K562 (cell line): ENCODE measurements at regions not wholly inside any gene's neighbourhood (a gene's known extent, or its start where the extent isn't known, plus 50 kb on each side); places are given as distances from the start of the nearest gene placed in this dataset.

Experiments used
- ATAC-seq: fragments of 200-7000 bp; cut with Tn5 transposase; 3 replicates; pipeline ENCODE4 v1.9.1; 2020; ENCODE audit warnings: moderate library complexity
- BruUV-seq: library from RNA; stranded (reverse); fragments of 400-500 nt; replicated peaks from 2 replicates; lab custom pipeline; 2021; lab: Mats Ljungman, UMichigan
- CTCF ChIA-PET: fragments of 300-600 bp; formaldehyde crosslinking; extraction: SDS; loops from one replicate; lab custom pipeline; 2021; ENCODE audit warnings: low intra/inter-chr PET ratio; lab: Yijun Ruan, JAX
- POLR2A ChIA-PET: fragments of 300-600, 350-650 bp; sonication (Branson Sonifier 250); formaldehyde crosslinking; extraction: SDS; loops from one replicate; lab custom pipeline; 2021; ENCODE audit warnings: antibody characterized with exemption, inconsistent platforms; lab: Yijun Ruan, JAX
- DNase-seq, 4 experiments: peaks; one replicate each; pipeline versions ENCODE4 v3.0.0 to v3.0.0-alpha.2; 2011 to 2018; ENCODE audit warnings: low spot score in 3 of 4, mixed read lengths in 3 of 4; ENCODE audit errors: extremely low read depth in 1 of 4
- FAIRE-seq: peaks from 2 replicates; lab custom pipeline; 2011; peaks lifted over from hg19 to GRCh38; lab: Jason Lieb, UNC
- H2AFZ ChIP-seq: 2 replicates; pipeline ENCODE4 v1.6.0; 2011; ENCODE audit warnings: low read depth, low read length, control low read depth, inconsistent platforms
- H3K27ac ChIP-seq: fragments of 200-600 bp; 3 replicates; pipeline ENCODE4 v1.8.0; 2011; ENCODE audit warnings: low read depth, mild to moderate bottlenecking, control low read depth, inconsistent platforms, low read length, moderate library complexity, mixed read lengths; ENCODE audit errors: extremely low read depth
- H3K27me3 ChIP-seq, 2 experiments: fragments of 300-600 bp in 1 of 2; 2 replicates in 1 of 2; 3 replicates in 1 of 2; pipeline versions ENCODE4 v1.6.0 to v1.8.0; 2011; ENCODE audit warnings: inconsistent platforms in 2 of 2, low read length in 2 of 2, mild to moderate bottlenecking in 1 of 2, mixed read lengths in 1 of 2, moderate library complexity in 1 of 2; ENCODE audit not compliant: control insufficient read depth in 2 of 2, insufficient read depth in 2 of 2
- H3K36me3 ChIP-seq: fragments of 300-600 bp; 3 replicates; pipeline ENCODE4 v1.8.0; 2011; ENCODE audit warnings: mild to moderate bottlenecking, low read length, inconsistent platforms; ENCODE audit not compliant: control insufficient read depth, insufficient read depth
- H3K4me1 ChIP-seq, 2 experiments: fragments of 200-600 bp in 1 of 2; replicated peaks in 1 of 2; 2 replicates in 1 of 2; 3 replicates in 1 of 2; pipeline versions ENCODE4 v1.5.1 to v1.8.0; 2011; ENCODE audit warnings: inconsistent platforms in 2 of 2, low read length in 2 of 2, mild to moderate bottlenecking in 1 of 2, mixed read lengths in 1 of 2, moderate library complexity in 1 of 2; ENCODE audit not compliant: control insufficient read depth in 2 of 2, insufficient read depth in 2 of 2
- H3K4me2 ChIP-seq: 2 replicates; pipeline ENCODE4 v1.6.1; 2011; ENCODE audit warnings: low read length, control low read depth, inconsistent platforms, mixed read lengths; ENCODE audit not compliant: insufficient read depth
- H3K4me3 ChIP-seq: fragments of 200-600 bp; sonication (generic), shearing (Covaris generic); 2 replicates; pipeline ENCODE4 v1.5.1; 2016; ENCODE audit warnings: control low read depth, inconsistent platforms
- H3K79me2 ChIP-seq: fragments of 200-600 bp; 3 replicates; pipeline ENCODE4 v1.8.0; 2011; ENCODE audit warnings: low read length, inconsistent platforms; ENCODE audit not compliant: control insufficient read depth, insufficient read depth
- H3K9ac ChIP-seq, 2 experiments: 2 replicates each; pipeline versions ENCODE4 v1.6.0 to v1.6.1; 2011; ENCODE audit warnings: low read depth in 2 of 2, low read length in 2 of 2, control low read depth in 1 of 2, inconsistent platforms in 1 of 2, mild to moderate bottlenecking in 1 of 2, mixed read lengths in 1 of 2; ENCODE audit not compliant: insufficient read depth in 1 of 2
- H3K9me1 ChIP-seq: one replicate; pipeline ENCODE4 v1.6.0; 2011; ENCODE audit warnings: inconsistent platforms, mild to moderate bottlenecking, low read length, moderate library complexity; ENCODE audit not compliant: control insufficient read depth, insufficient read depth
- H3K9me3 ChIP-seq: replicated peaks from 2 replicates; pipeline ENCODE4 v1.5.1; 2011; ENCODE audit warnings: low read depth, low read length, inconsistent platforms; ENCODE audit not compliant: control insufficient read depth, insufficient read depth
- H4K20me1 ChIP-seq: replicated peaks from 2 replicates; pipeline ENCODE4 v1.6.1; 2011; ENCODE audit warnings: low read length, inconsistent platforms, mixed read lengths; ENCODE audit not compliant: control insufficient read depth, insufficient read depth
- KDM1A ChIP-seq, 2 experiments: fragments of 450-650 bp; IDR thresholded peaks; 2 replicates each; pipeline ENCODE4 v1.6.1; 2016; ENCODE audit warnings: mild to moderate bottlenecking in 2 of 2
- RAD21 ChIP-seq, 2 experiments: fragments of 250-450 bp in 1 of 2; fragments of 450-650 bp in 1 of 2; sonication (Bioruptor Pico) in 1 of 2; formaldehyde crosslinking in 1 of 2; IDR thresholded peaks in 1 of 2; conservative IDR thresholded peaks in 1 of 2; 2 replicates each; pipeline versions ENCODE4 v1.4.0 to v1.8.0; 2020 to 2022; ENCODE audit warnings: mild to moderate bottlenecking in 2 of 2, moderate library complexity in 1 of 2
- RUNX1 ChIP-seq: sonication (generic); IDR thresholded peaks from 2 replicates; pipeline ENCODE4 v1.6.1; 2016; ENCODE audit warnings: antibody characterized with exemption, low read depth
- WGBS: fragments of 100-300 bp; shearing (Covaris generic); methylation state at CpG from one replicate; pipeline ENCODE4 v1.1.6; 2016; ENCODE audit warnings: low coverage, mixed read lengths; ENCODE audit not compliant: insufficient coverage; ENCODE audit errors: missing lambda C conversion rate; 5-methylcytosine and 5-hydroxymethylcytosine counted together
- in situ Hi-C: fragments of 300-500 bp; cut with MboI; formaldehyde crosslinking; loops from 4 replicates; pipeline ENCODE4 v1.15.0; 2018; ENCODE audit warnings: inconsistent platforms, mixed read lengths
- intact Hi-C: fragments of 100-400 bp; cut with micrococcal nuclease; formaldehyde crosslinking; loops from 2 replicates; pipeline ENCODE4 v1.14.2; 2022
- TF ChIP-seq, protein P1 (sequence below): fragments of 450-650 bp; IDR thresholded peaks from 2 replicates; pipeline ENCODE4 v1.6.1; 2016; ENCODE audit warnings: borderline replicate concordance
- TF ChIP-seq, protein P2 (sequence below), 3 experiments: IDR thresholded peaks in 2 of 3; conservative IDR thresholded peaks in 1 of 3; 2 replicates each; pipeline ENCODE4 v1.5.1; 2011 to 2012; ENCODE audit warnings: low read length in 3 of 3, mild to moderate bottlenecking in 3 of 3, control low read depth in 2 of 3, improper control_type of control experiment in 1 of 3, inconsistent platforms in 1 of 3, low read depth in 1 of 3, mixed read lengths in 1 of 3, moderate library complexity in 1 of 3; ENCODE audit not compliant: insufficient read depth in 2 of 3
- TF ChIP-seq, protein P3 (sequence below), 2 experiments: fragments of 450-650 bp; conservative IDR thresholded peaks; 2 replicates each; pipeline ENCODE4 v1.6.1; 2017; ENCODE audit warnings: mild to moderate bottlenecking in 2 of 2, moderate library complexity in 2 of 2

DNA sequence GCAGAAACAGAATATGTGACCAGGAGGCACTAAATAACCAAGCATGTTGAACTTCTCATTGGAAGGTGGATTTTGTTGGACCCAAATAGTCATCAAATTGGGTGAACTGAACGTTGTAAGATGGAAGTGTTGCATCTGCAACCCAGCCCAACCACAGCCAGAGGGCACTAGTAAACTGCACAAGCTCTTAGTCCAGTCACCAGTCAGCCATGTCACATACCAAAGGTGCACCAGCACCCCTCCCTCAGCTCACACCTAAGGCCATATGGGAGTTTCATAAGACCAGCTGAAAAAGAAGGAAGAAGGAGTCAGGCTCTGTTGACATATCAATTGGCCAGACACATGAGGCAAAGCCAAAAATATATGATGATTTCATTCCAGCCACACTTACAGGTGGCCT is 481.7 kb upstream of the NR5A2 start:
- peak in 1 of 4 experiments; percentile 3 for DNase-seq
- Histone ChIP-seq H3K9me1 (no peaks in the 10 kb centered on the region), H3K79me2 (no peaks in the 10 kb centered on the region), H3K4me1 (no peaks in the 10 kb centered on the region), H2AFZ (no peak overlapping the region), H3K4me3 (no peak overlapping the region), H3K4me2 (no peak overlapping the region), H4K20me1 (no peaks in the 10 kb centered on the region), H3K36me3 (no peaks in the 10 kb centered on the region), H3K27ac (no peak overlapping the region), H3K9ac (no peak overlapping the region), H3K27me3 (no peaks in the 10 kb centered on the region), H3K9me3 (peaks cover 2% of the 10 kb centered on the region; the same call in 1 of the 2 replicates)
- POLR2A ChIA-PET: no interaction called here
- in situ Hi-C loops (no loop called here), intact Hi-C loops (loop anchor here (10.0 kb wide), 1 partner anchor 771 kb away; no protein-coding TSS in a partner anchor)
- FAIRE-seq: no peak
- TF ChIP-seq, protein P1, sequence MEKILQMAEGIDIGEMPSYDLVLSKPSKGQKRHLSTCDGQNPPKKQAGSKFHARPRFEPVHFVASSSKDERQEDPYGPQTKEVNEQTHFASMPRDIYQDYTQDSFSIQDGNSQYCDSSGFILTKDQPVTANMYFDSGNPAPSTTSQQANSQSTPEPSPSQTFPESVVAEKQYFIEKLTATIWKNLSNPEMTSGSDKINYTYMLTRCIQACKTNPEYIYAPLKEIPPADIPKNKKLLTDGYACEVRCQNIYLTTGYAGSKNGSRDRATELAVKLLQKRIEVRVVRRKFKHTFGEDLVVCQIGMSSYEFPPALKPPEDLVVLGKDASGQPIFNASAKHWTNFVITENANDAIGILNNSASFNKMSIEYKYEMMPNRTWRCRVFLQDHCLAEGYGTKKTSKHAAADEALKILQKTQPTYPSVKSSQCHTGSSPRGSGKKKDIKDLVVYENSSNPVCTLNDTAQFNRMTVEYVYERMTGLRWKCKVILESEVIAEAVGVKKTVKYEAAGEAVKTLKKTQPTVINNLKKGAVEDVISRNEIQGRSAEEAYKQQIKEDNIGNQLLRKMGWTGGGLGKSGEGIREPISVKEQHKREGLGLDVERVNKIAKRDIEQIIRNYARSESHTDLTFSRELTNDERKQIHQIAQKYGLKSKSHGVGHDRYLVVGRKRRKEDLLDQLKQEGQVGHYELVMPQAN: no peak
- peak in 1 of 2 experiments; percentile 41; a peak in 2 of 4 replicates for TF ChIP-seq RAD21 (CRISPR knock-in tag; conservative IDR thresholded peaks at IDR 0.05 in 1 of 2, IDR thresholded peaks at IDR 0.05 in 1 of 2)
- TF ChIP-seq, protein P2, sequence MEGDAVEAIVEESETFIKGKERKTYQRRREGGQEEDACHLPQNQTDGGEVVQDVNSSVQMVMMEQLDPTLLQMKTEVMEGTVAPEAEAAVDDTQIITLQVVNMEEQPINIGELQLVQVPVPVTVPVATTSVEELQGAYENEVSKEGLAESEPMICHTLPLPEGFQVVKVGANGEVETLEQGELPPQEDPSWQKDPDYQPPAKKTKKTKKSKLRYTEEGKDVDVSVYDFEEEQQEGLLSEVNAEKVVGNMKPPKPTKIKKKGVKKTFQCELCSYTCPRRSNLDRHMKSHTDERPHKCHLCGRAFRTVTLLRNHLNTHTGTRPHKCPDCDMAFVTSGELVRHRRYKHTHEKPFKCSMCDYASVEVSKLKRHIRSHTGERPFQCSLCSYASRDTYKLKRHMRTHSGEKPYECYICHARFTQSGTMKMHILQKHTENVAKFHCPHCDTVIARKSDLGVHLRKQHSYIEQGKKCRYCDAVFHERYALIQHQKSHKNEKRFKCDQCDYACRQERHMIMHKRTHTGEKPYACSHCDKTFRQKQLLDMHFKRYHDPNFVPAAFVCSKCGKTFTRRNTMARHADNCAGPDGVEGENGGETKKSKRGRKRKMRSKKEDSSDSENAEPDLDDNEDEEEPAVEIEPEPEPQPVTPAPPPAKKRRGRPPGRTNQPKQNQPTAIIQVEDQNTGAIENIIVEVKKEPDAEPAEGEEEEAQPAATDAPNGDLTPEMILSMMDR (IDR thresholded peaks at IDR 0.05 in 2 of 3, conservative IDR thresholded peaks at IDR 0.05 in 1 of 3; ENCODE audit: insufficient read depth in 2 of 3, low read depth in 1 of 3, low read length in 3 of 3): 0 out of 6 replicates have a peak, but pooled peaks of 2 of the 3 experiments have one; percentile 2 to 15
- no peak for TF ChIP-seq KDM1A (IDR thresholded peaks at IDR 0.05)
- TF ChIP-seq, protein P3, sequence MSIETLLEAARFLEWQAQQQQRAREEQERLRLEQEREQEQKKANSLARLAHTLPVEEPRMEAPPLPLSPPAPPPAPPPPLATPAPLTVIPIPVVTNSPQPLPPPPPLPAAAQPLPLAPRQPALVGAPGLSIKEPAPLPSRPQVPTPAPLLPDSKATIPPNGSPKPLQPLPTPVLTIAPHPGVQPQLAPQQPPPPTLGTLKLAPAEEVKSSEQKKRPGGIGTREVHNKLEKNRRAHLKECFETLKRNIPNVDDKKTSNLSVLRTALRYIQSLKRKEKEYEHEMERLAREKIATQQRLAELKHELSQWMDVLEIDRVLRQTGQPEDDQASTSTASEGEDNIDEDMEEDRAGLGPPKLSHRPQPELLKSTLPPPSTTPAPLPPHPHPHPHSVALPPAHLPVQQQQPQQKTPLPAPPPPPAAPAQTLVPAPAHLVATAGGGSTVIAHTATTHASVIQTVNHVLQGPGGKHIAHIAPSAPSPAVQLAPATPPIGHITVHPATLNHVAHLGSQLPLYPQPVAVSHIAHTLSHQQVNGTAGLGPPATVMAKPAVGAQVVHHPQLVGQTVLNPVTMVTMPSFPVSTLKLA (conservative IDR thresholded peaks at IDR 0.05): no peak
- no peak for TF ChIP-seq RUNX1
- ATAC-seq: no peak
- WGBS: 0% methylated on average over 1 of the region's 1 CpG
- BruUV-seq: no TSS peak
- CTCF ChIA-PET: no interaction called here
